ENCODE measurements at regions not wholly inside any gene's neighbourhood (a gene's known extent, or its start where the extent isn't known, plus 50 kb on each side); places are given as distances from the start of the nearest gene placed in this dataset.

GRCh38 chr3:110199588-110199943 lies 862.2 kb upstream of the DPPA4 start:
- CTCF ChIA-PET (ENCODE audit: unreplicated experiment) = no interaction called here
- no peaks in the 10 kb centered on the region for H3K9me3 ChIP-seq (ENCODE audit: low read length)
- DNase-seq (ENCODE audit: low spot score) = no peak
- no peak overlapping the region for H3K4me2 ChIP-seq (ENCODE audit: low read length)
- no peak overlapping the region for H2AFZ ChIP-seq (ENCODE audit: low read length)
- BruUV-seq (replicated peaks) = no TSS peak
- POLR2A ChIA-PET = interaction anchor here (0.6 kb wide), 1 partner anchor 8 kb away, joined by 3 read pairs; no protein-coding TSS in a partner anchor
- no peaks in the 10 kb centered on the region for H3K36me3 ChIP-seq (ENCODE audit: insufficient read depth, low read length)
- intact Hi-C loops (cut with micrococcal nuclease; ENCODE audit: unreplicated experiment) = no loop called here
- no peaks in the 10 kb centered on the region for H4K20me1 ChIP-seq (ENCODE audit: insufficient read depth, low read length)
- no peak for TF ChIP-seq EZH2phosphoT487 (IDR thresholded peaks at IDR 0.05; ENCODE audit: borderline replicate concordance, low read depth, low read length)
- H3K27ac ChIP-seq (ENCODE audit: low read depth, low read length, poor library complexity, severe bottlenecking) = no peak overlapping the region
- H3K4me1 ChIP-seq (ENCODE audit: insufficient read depth, low read length, poor library complexity, severe bottlenecking) = no peaks in the 10 kb centered on the region
- H3K4me3 ChIP-seq (ENCODE audit: low read depth, low read length, poor library complexity, severe bottlenecking) = no peak overlapping the region
- H3K9me2 ChIP-seq (ENCODE audit: insufficient read depth, low read length) = no peaks in the 10 kb centered on the region
- no peaks in the 10 kb centered on the region for H3K79me2 ChIP-seq (ENCODE audit: insufficient read depth, low read depth, low read length)

GRCh38 chr3:110210086-110210660 lies 861.4 kb upstream of the NECTIN3 start:
- Histone ChIP-seq H3K4me1 (ENCODE audit: insufficient read depth, low read length, poor library complexity, severe bottlenecking) (no peaks in the 10 kb centered on the region), H3K9me3 (ENCODE audit: low read length) (no peaks in the 10 kb centered on the region), H3K9me2 (ENCODE audit: insufficient read depth, low read length) (no peaks in the 10 kb centered on the region), H3K4me2 (ENCODE audit: low read length) (no peak overlapping the region), H4K20me1 (ENCODE audit: insufficient read depth, low read length) (no peaks in the 10 kb centered on the region), H3K4me3 (ENCODE audit: low read depth, low read length, poor library complexity, severe bottlenecking) (no peak overlapping the region), H3K79me2 (ENCODE audit: insufficient read depth, low read depth, low read length) (no peaks in the 10 kb centered on the region), H3K27ac (ENCODE audit: low read depth, low read length, poor library complexity, severe bottlenecking) (no peak overlapping the region), H3K36me3 (ENCODE audit: insufficient read depth, low read length) (no peaks in the 10 kb centered on the region), H2AFZ (ENCODE audit: low read length) (no peak overlapping the region)
- CTCF ChIA-PET (ENCODE audit: unreplicated experiment) = no interaction called here
- intact Hi-C loops (cut with micrococcal nuclease; ENCODE audit: unreplicated experiment) = no loop called here
- no TSS peak for BruUV-seq (replicated peaks)
- TF ChIP-seq EZH2phosphoT487 (IDR thresholded peaks at IDR 0.05; ENCODE audit: borderline replicate concordance, low read depth, low read length) (no peak), CTCF (conservative IDR thresholded peaks at IDR 0.05; ENCODE audit: low read length) (no peak)
- no peak for DNase-seq (ENCODE audit: low spot score)
- POLR2A ChIA-PET = no interaction called here

GRCh38 chr3:110226645-110227044 lies 845.0 kb upstream of the NECTIN3 start:
- Histone ChIP-seq H3K4me1 (ENCODE audit: insufficient read depth, low read length, poor library complexity, severe bottlenecking) (no peaks in the 10 kb centered on the region), H3K9me2 (ENCODE audit: insufficient read depth, low read length) (no peaks in the 10 kb centered on the region), H2AFZ (ENCODE audit: low read length) (no peak overlapping the region), H3K4me2 (ENCODE audit: low read length) (no peak overlapping the region), H3K79me2 (ENCODE audit: insufficient read depth, low read depth, low read length) (no peaks in the 10 kb centered on the region), H3K4me3 (ENCODE audit: low read depth, low read length, poor library complexity, severe bottlenecking) (no peak overlapping the region), H4K20me1 (ENCODE audit: insufficient read depth, low read length) (no peaks in the 10 kb centered on the region), H3K36me3 (ENCODE audit: insufficient read depth, low read length) (no peaks in the 10 kb centered on the region), H3K9me3 (ENCODE audit: low read length) (no peaks in the 10 kb centered on the region), H3K27ac (ENCODE audit: low read depth, low read length, poor library complexity, severe bottlenecking) (no peak overlapping the region)
- intact Hi-C loops (cut with micrococcal nuclease; ENCODE audit: unreplicated experiment) = no loop called here
- ChIA-PET CTCF (ENCODE audit: unreplicated experiment) (no interaction called here), POLR2A (no interaction called here)
- TF ChIP-seq EZH2phosphoT487 (IDR thresholded peaks at IDR 0.05; ENCODE audit: borderline replicate concordance, low read depth, low read length) (no peak), CTCF (conservative IDR thresholded peaks at IDR 0.05; ENCODE audit: low read length) (no peak)
- no peak for DNase-seq (ENCODE audit: low spot score)
- no TSS peak for BruUV-seq (replicated peaks)
